ENCODE measurements at regions not wholly inside any gene's neighbourhood (a gene's known extent, or its start where the extent isn't known, plus 50 kb on each side); places are given as distances from the start of the nearest gene placed in this dataset.

DNA sequence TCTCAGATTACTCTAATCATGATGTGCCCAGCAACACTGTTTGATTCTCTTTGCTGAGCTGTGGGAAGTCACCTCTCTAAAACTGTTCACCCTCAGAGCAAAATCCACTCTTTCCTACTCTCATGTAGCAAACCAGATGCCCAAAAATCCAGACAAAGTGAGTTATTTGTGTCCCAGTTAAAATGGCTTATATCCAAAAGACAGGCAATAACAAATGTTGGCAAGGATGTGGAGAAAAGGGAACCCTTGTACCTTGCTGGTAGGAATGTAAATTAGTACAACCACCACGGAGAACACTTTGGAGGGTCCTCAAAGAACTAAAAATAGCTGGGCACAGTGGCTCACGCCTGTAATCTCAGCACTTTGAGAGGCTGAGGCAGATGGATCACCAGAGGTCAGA lies 384.0 kb downstream of the HHIPL2 start:
- TF ChIP-seq, protein P1, sequence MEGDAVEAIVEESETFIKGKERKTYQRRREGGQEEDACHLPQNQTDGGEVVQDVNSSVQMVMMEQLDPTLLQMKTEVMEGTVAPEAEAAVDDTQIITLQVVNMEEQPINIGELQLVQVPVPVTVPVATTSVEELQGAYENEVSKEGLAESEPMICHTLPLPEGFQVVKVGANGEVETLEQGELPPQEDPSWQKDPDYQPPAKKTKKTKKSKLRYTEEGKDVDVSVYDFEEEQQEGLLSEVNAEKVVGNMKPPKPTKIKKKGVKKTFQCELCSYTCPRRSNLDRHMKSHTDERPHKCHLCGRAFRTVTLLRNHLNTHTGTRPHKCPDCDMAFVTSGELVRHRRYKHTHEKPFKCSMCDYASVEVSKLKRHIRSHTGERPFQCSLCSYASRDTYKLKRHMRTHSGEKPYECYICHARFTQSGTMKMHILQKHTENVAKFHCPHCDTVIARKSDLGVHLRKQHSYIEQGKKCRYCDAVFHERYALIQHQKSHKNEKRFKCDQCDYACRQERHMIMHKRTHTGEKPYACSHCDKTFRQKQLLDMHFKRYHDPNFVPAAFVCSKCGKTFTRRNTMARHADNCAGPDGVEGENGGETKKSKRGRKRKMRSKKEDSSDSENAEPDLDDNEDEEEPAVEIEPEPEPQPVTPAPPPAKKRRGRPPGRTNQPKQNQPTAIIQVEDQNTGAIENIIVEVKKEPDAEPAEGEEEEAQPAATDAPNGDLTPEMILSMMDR (IDR thresholded peaks at IDR 0.05; ENCODE audit: insufficient read depth, low read depth, low read length, missing control alignments), result no peak
- DNase-seq (ENCODE audit: low read depth), result no peak
- H3K4me3 ChIP-seq (ENCODE audit: low read length), result no peak overlapping the region

DNA sequence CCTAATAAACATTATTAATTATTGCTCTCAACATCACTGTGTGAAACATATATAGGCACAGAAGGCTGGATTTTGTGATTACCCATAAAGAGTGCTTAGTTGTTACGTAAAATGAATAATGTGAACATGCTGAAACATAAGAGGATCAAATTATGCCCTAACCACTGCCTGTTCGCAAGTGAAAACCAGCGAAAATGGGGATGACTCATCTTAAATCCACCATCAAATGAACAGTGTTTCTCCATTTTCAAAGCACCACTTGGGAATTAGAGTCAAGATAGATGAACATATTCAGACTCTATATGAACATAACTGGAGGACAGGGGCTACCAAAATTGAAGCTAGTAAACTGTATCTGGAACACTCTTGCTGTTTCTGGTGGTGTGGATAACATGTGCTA lies 386.2 kb downstream of the HHIPL2 start:
- peak; percentile 30 for DNase-seq (ENCODE audit: low read depth)
- TF ChIP-seq, protein P1 (IDR thresholded peaks at IDR 0.05; ENCODE audit: insufficient read depth, low read depth, low read length, missing control alignments), result no peak
- H3K4me3 ChIP-seq (ENCODE audit: low read length), result no peak overlapping the region

DNA sequence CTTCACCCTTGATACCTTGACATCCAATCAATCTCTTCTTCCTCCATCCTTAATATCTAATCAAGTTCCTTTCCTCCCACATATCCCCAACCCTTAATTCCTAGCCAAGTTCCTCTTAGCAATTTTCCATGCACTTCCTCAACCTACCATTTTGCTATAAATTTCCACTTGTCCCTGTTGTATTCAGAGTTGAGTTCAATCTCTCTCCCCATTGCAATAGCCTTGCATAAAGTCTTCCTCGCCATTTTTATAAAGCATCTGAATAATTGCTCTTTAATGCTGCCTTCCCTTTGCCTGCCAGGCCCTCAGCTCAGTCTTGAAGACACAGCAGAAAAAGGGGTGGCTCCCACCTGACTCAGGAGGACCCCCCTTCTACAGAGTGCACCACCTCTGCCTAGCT lies 390.3 kb downstream of the HHIPL2 start:
- no peak for DNase-seq (ENCODE audit: low read depth)
- TF ChIP-seq, protein P1 (IDR thresholded peaks at IDR 0.05; ENCODE audit: insufficient read depth, low read depth, low read length, missing control alignments), result no peak
- no peak overlapping the region for H3K4me3 ChIP-seq (ENCODE audit: low read length)

DNA sequence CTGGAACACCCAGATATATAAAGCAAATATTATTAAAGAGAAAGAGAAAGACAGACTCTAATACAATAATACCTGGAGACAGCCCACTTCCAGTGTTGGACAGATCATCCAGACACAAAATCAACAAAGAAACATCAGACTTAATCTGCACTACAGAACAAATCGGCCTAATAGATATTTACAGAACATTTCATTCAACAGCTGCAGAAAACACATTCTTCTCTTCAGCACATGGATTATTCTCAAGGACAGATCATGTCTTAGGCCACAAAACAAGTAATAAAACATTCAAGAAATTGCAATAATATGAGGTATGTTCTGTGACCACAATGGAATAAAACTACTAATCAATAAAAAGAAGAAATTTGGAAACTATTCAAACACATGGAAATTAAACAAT lies 398.3 kb upstream of the DUSP10 start:
- TF ChIP-seq, protein P1 (IDR thresholded peaks at IDR 0.05; ENCODE audit: insufficient read depth, low read depth, low read length, missing control alignments), result no peak
- DNase-seq (ENCODE audit: low read depth), result no peak
- no peak overlapping the region for H3K4me3 ChIP-seq (ENCODE audit: low read length)

DNA sequence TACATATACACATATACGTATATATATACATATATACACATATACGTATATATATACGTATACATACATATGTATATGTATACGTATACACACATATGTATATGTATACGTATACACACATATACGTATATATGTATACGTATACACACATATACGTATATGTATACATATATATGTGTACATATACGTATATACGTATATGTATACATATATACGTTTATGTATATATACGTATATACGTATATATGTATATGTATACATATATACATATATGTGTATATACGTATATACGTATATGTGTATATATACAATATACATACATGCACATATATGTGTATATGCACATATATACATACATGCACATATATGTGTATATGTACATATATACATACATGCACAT lies 396.2 kb upstream of the DUSP10 start:
- TF ChIP-seq, protein P1 (IDR thresholded peaks at IDR 0.05; ENCODE audit: insufficient read depth, low read depth, low read length, missing control alignments), result no peak
- no peak overlapping the region for H3K4me3 ChIP-seq (ENCODE audit: low read length)
- DNase-seq (ENCODE audit: low read depth), result no peak

DNA sequence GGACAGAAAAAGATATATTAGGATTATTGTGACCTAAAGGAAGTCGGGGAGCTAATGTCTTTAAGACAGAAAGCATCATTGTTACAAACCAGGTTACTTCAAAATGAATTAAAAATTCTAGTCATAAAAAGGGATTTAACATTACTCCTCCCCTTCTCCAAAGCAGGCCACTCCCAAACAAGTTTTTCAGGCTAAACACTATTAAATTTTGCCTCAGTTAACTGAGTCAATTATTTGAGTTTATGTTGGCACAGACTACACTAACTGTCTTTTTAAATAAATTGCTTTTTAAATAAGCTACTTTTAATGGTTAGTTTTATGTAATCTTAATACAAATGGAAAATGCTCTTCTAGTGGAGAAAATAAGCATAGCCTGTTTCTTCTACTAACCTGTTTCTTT lies 395.0 kb upstream of the DUSP10 start:
- no peak overlapping the region for H3K4me3 ChIP-seq (ENCODE audit: low read length)
- TF ChIP-seq, protein P1 (IDR thresholded peaks at IDR 0.05; ENCODE audit: insufficient read depth, low read depth, low read length, missing control alignments), result no peak

DNA sequence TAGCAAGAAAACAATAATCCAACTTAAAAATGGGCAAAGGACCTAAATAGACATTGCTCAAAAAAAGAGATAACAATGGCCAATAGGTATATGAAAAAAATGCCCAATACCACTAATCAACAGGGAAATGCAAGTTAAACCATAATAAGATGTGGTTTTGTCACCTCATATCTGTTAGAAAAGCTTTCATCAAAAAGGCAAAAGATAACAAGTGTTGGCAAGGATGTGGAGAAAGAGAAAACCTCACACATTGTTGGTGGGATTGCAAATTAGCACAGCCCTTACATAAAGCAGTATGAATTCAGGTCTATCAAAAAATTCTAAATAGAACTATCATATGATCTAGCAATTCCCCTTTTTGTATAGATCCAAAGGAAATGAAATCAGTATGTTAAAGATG lies 387.2 kb upstream of the DUSP10 start:
- TF ChIP-seq, protein P1 (IDR thresholded peaks at IDR 0.05; ENCODE audit: insufficient read depth, low read depth, low read length, missing control alignments), result no peak
- no peak overlapping the region for H3K4me3 ChIP-seq (ENCODE audit: low read length)
- DNase-seq (ENCODE audit: low read depth), result no peak

More for the DNA sequence above, 395.0 kb upstream of the DUSP10 start:
- peak; percentile 46 for DNase-seq (ENCODE audit: low read depth)

Measured in epithelial cell of esophagus (primary cell).